GM21825 (cell line): ENCODE measurements at regions not wholly inside any gene's neighbourhood (a gene's known extent, or its start where the extent isn't known, plus 50 kb on each side); places are given as distances from the start of the nearest gene placed in this dataset.

ENCODE experiments used
- ATAC-seq: cut with Tn5 transposase; IDR thresholded peaks from one replicate; pipeline ENCODE4 v1.9.1; 2021; ENCODE audit warnings: mild to moderate bottlenecking, moderate library complexity; ENCODE audit not compliant: unreplicated experiment

GRCh38 chr11:130582981-130583380 lies 134.5 kb downstream of the ADAMTS15 start:
- ATAC-seq, result no peak

- ATAC-seq, result no peak
These were observed 135.4 kb downstream of the ADAMTS15 start for GRCh38 chr11:130583801-130584211.

GRCh38 chr11:130585545-130585944 lies 137.1 kb downstream of the ADAMTS15 start:
- no peak for ATAC-seq

GRCh38 chr11:130587658-130588057 lies 139.2 kb downstream of the ADAMTS15 start:
- no peak for ATAC-seq

- ATAC-seq, result no peak
These were observed 140.0 kb downstream of the ADAMTS15 start for GRCh38 chr11:130588471-130588870.

- no peak for ATAC-seq
These were observed 143.6 kb downstream of the ADAMTS15 start for GRCh38 chr11:130592056-130592455.

- ATAC-seq, result no peak
These were observed 144.6 kb downstream of the ADAMTS15 start for GRCh38 chr11:130593064-130593463.

- no peak for ATAC-seq
These were observed 150.0 kb downstream of the ADAMTS15 start for GRCh38 chr11:130598433-130598832.

- no peak for ATAC-seq
These were observed 150.7 kb downstream of the ADAMTS15 start for GRCh38 chr11:130599073-130599654.

GRCh38 chr11:130600139-130600538 lies 151.7 kb downstream of the ADAMTS15 start:
- ATAC-seq, result no peak

GRCh38 chr11:130600616-130601015 lies 152.2 kb downstream of the ADAMTS15 start:
- no peak for ATAC-seq

GRCh38 chr11:130601141-130601540 lies 152.7 kb downstream of the ADAMTS15 start:
- ATAC-seq, result no peak

GRCh38 chr11:130601764-130602460 lies 153.5 kb downstream of the ADAMTS15 start:
- no peak for ATAC-seq

GRCh38 chr11:130602641-130603334 lies 154.3 kb downstream of the ADAMTS15 start:
- no peak for ATAC-seq

GRCh38 chr11:130603335-130603906 lies 155.0 kb downstream of the ADAMTS15 start:
- no peak for ATAC-seq

- no peak for ATAC-seq
These were observed 156.2 kb downstream of the ADAMTS15 start for GRCh38 chr11:130604606-130605005.

GRCh38 chr11:130606178-130606577 lies 157.7 kb downstream of the ADAMTS15 start:
- no peak for ATAC-seq

- ATAC-seq, result no peak
These were observed 158.5 kb downstream of the ADAMTS15 start for GRCh38 chr11:130606781-130607511.

- no peak for ATAC-seq
These were observed 159.8 kb downstream of the ADAMTS15 start for GRCh38 chr11:130608287-130608686.

- no peak for ATAC-seq
These were observed 160.9 kb downstream of the ADAMTS15 start for GRCh38 chr11:130609121-130610035.
